ENCODE measurements at regions not wholly inside any gene's neighbourhood (a gene's known extent, or its start where the extent isn't known, plus 50 kb on each side); places are given as distances from the start of the nearest gene placed in this dataset.

- in situ Hi-C loops (cut with HindIII; ENCODE audit: extremely low pct_ligation_motif_present, low pct_unique_long_range_greater_than_20kb) (loop anchor here (5.0 kb wide), 2 partner anchors 534 to 654 kb away; partner anchors contain the start of gene JAG1), intact Hi-C loops (cut with micrococcal nuclease; ENCODE audit: unreplicated experiment) (loop anchor here (1.0 to 5.0 kb wide), 6 partner anchors 535 to 1228 kb away; partner anchors contain the start of gene SLX4IP)
- Histone ChIP-seq H3K79me2 (ENCODE audit: insufficient read depth, low read length) (no peaks in the 10 kb centered on the region), H3K9ac (ENCODE audit: insufficient read depth, low read depth, low read length) (no peak overlapping the region), H3K9me3 (ENCODE audit: low read length) (no peaks in the 10 kb centered on the region), H3K27me3 (ENCODE audit: control insufficient read depth in 1 of 2, insufficient read depth in 2 of 2, low read length in 2 of 2) (no peaks in the 10 kb centered on the region), H2AFZ (ENCODE audit: low read length) (no peak overlapping the region), H3K27ac (ENCODE audit: extremely low read length, insufficient read depth, low read length) (no peak overlapping the region), H3K4me2 (ENCODE audit: low read depth, low read length) (no peak overlapping the region), H3K4me3 (replicated peaks in 1 of 3; ENCODE audit: insufficient read depth in 1 of 3, low read depth in 2 of 3, low read length in 3 of 3) (no peak overlapping the region), H3K4me1 (ENCODE audit: insufficient read depth, low read length) (peaks cover 11% of the 10 kb centered on the region), H3K36me3 (replicated peaks in 1 of 2; ENCODE audit: control insufficient read depth in 1 of 2, insufficient read depth in 2 of 2, low read length in 2 of 2) (no peaks in the 10 kb centered on the region), H4K20me1 (ENCODE audit: insufficient read depth, low read length) (no peaks in the 10 kb centered on the region)
- FAIRE-seq (no peak), ATAC-seq (no peak; the same call in 2 of the 3 replicates), DNase-seq (ENCODE audit: low spot score) (no peak)
- CTCF ChIA-PET (ENCODE audit: low intra/inter-chr PET ratio, low total read pairs) = interaction anchor here (1.3 to 1.5 kb wide), 2 partner anchors 531 to 653 kb away, joined by 3 to 6 read pairs; partner anchors contain the start of gene JAG1
- 66% methylated on average over 4 of the region's 4 CpGs for WGBS (ENCODE audit: low lambda C conversion rate)
- POLR2A ChIA-PET = interaction anchor here (1.4 kb wide), 2 partner anchors 531 to 535 kb away, joined by 7 to 9 read pairs; no protein-coding TSS in a partner anchor
- no peak for TF ChIP-seq BORCS8-MEF2B (CRISPR knock-in tag; IDR thresholded peaks at IDR 0.05)
- BruUV-seq (replicated peaks) = no TSS peak
Measured at GRCh38 chr20:11205769-11206362, 532.1 kb upstream of the JAG1 start.

- Histone ChIP-seq H3K4me3 (replicated peaks in 1 of 3; ENCODE audit: insufficient read depth in 1 of 3, low read depth in 2 of 3, low read length in 3 of 3) (no peak overlapping the region), H3K27ac (ENCODE audit: extremely low read length, insufficient read depth, low read length) (no peak overlapping the region)
- peak; percentile 80 for ATAC-seq
- TF ChIP-seq SKI (IDR thresholded peaks at IDR 0.05; ENCODE audit: partially characterized antibody) (peak; percentile 48), ZNF24 (IDR thresholded peaks at IDR 0.05) (peak; percentile 86), RCOR2 (CRISPR knock-in tag; IDR thresholded peaks at IDR 0.05) (peak; percentile 69; the same call in 1 of the 2 replicates), FOXJ3 (CRISPR knock-in tag; IDR thresholded peaks at IDR 0.05; ENCODE audit: borderline replicate concordance) (0 out of 2 replicates have a peak, but pooled peaks have one; percentile 15), ZNF614 (CRISPR knock-in tag; IDR thresholded peaks at IDR 0.05; ENCODE audit: borderline replicate concordance) (0 out of 2 replicates have a peak, but pooled peaks have one; percentile 20), HNF4A (CRISPR knock-in tag; IDR thresholded peaks at IDR 0.05) (peak; percentile 78), ZNF703 (CRISPR knock-in tag; IDR thresholded peaks at IDR 0.05; ENCODE audit: borderline replicate concordance) (no peak), TFDP2 (CRISPR knock-in tag; IDR thresholded peaks at IDR 0.05) (no peak), ZNF792 (CRISPR knock-in tag; IDR thresholded peaks at IDR 0.05) (0 out of 2 replicates have a peak, but pooled peaks have one; percentile 41), ZNF777 (CRISPR knock-in tag; IDR thresholded peaks at IDR 0.05) (no peak), ZNF503 (CRISPR knock-in tag; IDR thresholded peaks at IDR 0.05) (0 out of 2 replicates have a peak, but pooled peaks have one; percentile 47), SMAD3 (CRISPR knock-in tag; IDR thresholded peaks at IDR 0.05) (0 out of 2 replicates have a peak, but pooled peaks have one; percentile 28), ASH2L (IDR thresholded peaks at IDR 0.05; ENCODE audit: insufficient read length, low read depth, low read length) (no peak)
Measured at GRCh38 chr20:11207749-11208502, 534.1 kb upstream of the JAG1 start.

More at GRCh38 chr20:11207749-11208502, 534.1 kb upstream of the JAG1 start:
- no peaks in the 10 kb centered on the region for H3K9me3 ChIP-seq (ENCODE audit: low read length)
- H3K4me2 ChIP-seq (ENCODE audit: low read depth, low read length) = peak overlapping the region; percentile 13; the same call in 1 of the 2 replicates
- ChIA-PET CTCF (ENCODE audit: low intra/inter-chr PET ratio, low total read pairs) (no interaction called here), POLR2A (interaction anchor here (1.0 to 1.2 kb wide), 2 partner anchors 533 to 774 kb away, joined by 3 read pairs; partner anchors contain the start of gene MKKS)
- H3K79me2 ChIP-seq (ENCODE audit: insufficient read depth, low read length) = no peaks in the 10 kb centered on the region
- peaks cover 11% of the 10 kb centered on the region for H3K4me1 ChIP-seq (ENCODE audit: insufficient read depth, low read length)
- intact Hi-C loops (cut with micrococcal nuclease; ENCODE audit: unreplicated experiment) (loop anchor here (1.0 to 5.0 kb wide), 2 partner anchors 9 to 736 kb away; no protein-coding TSS in a partner anchor), in situ Hi-C loops (cut with HindIII; ENCODE audit: extremely low pct_ligation_motif_present, low pct_unique_long_range_greater_than_20kb) (loop anchor here (5.0 kb wide), 2 partner anchors 536 to 656 kb away; partner anchors contain the start of gene JAG1)
- H3K27me3 ChIP-seq (ENCODE audit: control insufficient read depth in 1 of 2, insufficient read depth in 2 of 2, low read length in 2 of 2) = no peaks in the 10 kb centered on the region
- WGBS (ENCODE audit: low lambda C conversion rate) = 13% methylated on average over 10 of the region's 10 CpGs
- H3K36me3 ChIP-seq (replicated peaks in 1 of 2; ENCODE audit: control insufficient read depth in 1 of 2, insufficient read depth in 2 of 2, low read length in 2 of 2) = no peaks in the 10 kb centered on the region
- peak; percentile 76 for DNase-seq (ENCODE audit: low spot score)
- H2AFZ ChIP-seq (ENCODE audit: low read length) = no peak overlapping the region
- BruUV-seq (replicated peaks) = no TSS peak
- H4K20me1 ChIP-seq (ENCODE audit: insufficient read depth, low read length) = no peaks in the 10 kb centered on the region
- FAIRE-seq = no peak
- no peak overlapping the region for H3K9ac ChIP-seq (ENCODE audit: insufficient read depth, low read depth, low read length)
